GM12875 (cell line): ENCODE measurements at regions not wholly inside any gene's neighbourhood (a gene's known extent, or its start where the extent isn't known, plus 50 kb on each side); places are given as distances from the start of the nearest gene placed in this dataset.

Experiments used
- H3K4me3 ChIP-seq: one replicate; pipeline ENCODE4 v1.5.1; 2011; ENCODE audit warnings: low read depth, low read length, control low read depth
- CTCF ChIP-seq: IDR thresholded peaks from 2 replicates; pipeline ENCODE4 v1.5.1; 2011; ENCODE audit warnings: low read depth, mild to moderate bottlenecking, control low read depth, inconsistent platforms, low read length, moderate library complexity, borderline replicate concordance; ENCODE audit not compliant: insufficient read depth

- no peak overlapping the region for H3K4me3 ChIP-seq
- no peak for TF ChIP-seq CTCF
Measured at GRCh38 chr6:1118287-1118647, 193.6 kb upstream of the FOXQ1 start.

- no peak for TF ChIP-seq CTCF
- H3K4me3 ChIP-seq, result no peak overlapping the region
Measured at GRCh38 chr6:1117530-1118286, 194.2 kb upstream of the FOXQ1 start.

GRCh38 chr6:1116149-1116548 lies 195.7 kb upstream of the FOXQ1 start:
- no peak for TF ChIP-seq CTCF
- H3K4me3 ChIP-seq, result no peak overlapping the region

- TF ChIP-seq CTCF, result no peak
Measured at GRCh38 chr6:1113916-1114540, 197.9 kb upstream of the FOXQ1 start.

GRCh38 chr6:1111361-1111760 lies 200.5 kb upstream of the FOXQ1 start:
- H3K4me3 ChIP-seq, result no peak overlapping the region
- TF ChIP-seq CTCF, result no peak

More at GRCh38 chr6:1113916-1114540, 197.9 kb upstream of the FOXQ1 start:
- no peak overlapping the region for H3K4me3 ChIP-seq

GRCh38 chr6:1110941-1111349 lies 201.0 kb upstream of the FOXQ1 start:
- no peak overlapping the region for H3K4me3 ChIP-seq
- no peak for TF ChIP-seq CTCF

- no peak for TF ChIP-seq CTCF
Measured at GRCh38 chr6:1110164-1110563, 201.7 kb upstream of the FOXQ1 start.

More at GRCh38 chr6:1110164-1110563, 201.7 kb upstream of the FOXQ1 start:
- no peak overlapping the region for H3K4me3 ChIP-seq
